ENCODE measurements at regions not wholly inside any gene's neighbourhood (a gene's known extent, or its start where the extent isn't known, plus 50 kb on each side); places are given as distances from the start of the nearest gene placed in this dataset.

DNA sequence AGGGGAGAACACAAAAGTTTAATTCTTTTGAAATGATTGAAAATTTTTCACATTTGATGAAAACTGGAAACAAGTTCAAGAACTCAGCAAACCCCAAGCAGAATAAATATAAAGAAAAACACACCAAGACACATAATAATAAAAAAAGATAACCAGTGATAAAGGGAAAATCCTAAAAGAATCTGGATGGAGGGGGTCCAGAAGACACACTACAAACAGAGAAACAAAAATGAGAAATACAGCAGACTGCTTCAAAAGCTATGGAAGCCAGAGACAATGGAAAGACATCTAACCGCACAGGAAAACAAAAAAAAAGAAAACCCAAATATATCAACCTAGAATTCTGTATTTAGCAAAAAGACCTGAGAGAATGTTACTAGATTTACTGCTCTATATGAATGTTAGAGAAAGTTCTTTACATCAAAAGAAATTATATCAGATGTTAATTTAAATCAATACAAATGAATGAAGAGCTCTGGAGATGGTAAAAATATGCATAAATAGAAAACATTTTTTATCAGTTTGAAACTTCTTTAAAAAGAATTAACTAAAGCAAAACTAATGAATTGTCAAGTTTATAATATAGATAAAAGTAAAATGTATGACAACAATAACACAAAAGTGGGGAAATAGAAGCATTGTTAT, 310.7 kb upstream of the PREP start:
- H3K9me3 ChIP-seq, result peaks cover 10% of the 10 kb centered on the region
- no peak for DNase-seq
- H3K27ac ChIP-seq, result no peak overlapping the region
- no peaks in the 10 kb centered on the region for H3K4me1 ChIP-seq
- no peak overlapping the region for H3K4me3 ChIP-seq
- intact Hi-C loops (cut with DNase I), result no loop called here
- no peak for ATAC-seq
- TF ChIP-seq, protein P1, sequence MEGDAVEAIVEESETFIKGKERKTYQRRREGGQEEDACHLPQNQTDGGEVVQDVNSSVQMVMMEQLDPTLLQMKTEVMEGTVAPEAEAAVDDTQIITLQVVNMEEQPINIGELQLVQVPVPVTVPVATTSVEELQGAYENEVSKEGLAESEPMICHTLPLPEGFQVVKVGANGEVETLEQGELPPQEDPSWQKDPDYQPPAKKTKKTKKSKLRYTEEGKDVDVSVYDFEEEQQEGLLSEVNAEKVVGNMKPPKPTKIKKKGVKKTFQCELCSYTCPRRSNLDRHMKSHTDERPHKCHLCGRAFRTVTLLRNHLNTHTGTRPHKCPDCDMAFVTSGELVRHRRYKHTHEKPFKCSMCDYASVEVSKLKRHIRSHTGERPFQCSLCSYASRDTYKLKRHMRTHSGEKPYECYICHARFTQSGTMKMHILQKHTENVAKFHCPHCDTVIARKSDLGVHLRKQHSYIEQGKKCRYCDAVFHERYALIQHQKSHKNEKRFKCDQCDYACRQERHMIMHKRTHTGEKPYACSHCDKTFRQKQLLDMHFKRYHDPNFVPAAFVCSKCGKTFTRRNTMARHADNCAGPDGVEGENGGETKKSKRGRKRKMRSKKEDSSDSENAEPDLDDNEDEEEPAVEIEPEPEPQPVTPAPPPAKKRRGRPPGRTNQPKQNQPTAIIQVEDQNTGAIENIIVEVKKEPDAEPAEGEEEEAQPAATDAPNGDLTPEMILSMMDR (IDR thresholded peaks at IDR 0.05), result no peak
- 79 to 98% (median 90%) methylated on average over 1 of the region's 1 CpG for WGBS, 3 donors
- H3K36me3 ChIP-seq (ENCODE audit: insufficient read depth in 1 of 2, low read depth in 1 of 2), result no peaks in the 10 kb centered on the region
- H3K27me3 ChIP-seq (ENCODE audit: insufficient read depth in 3 of 3, low read length in 2 of 3), result no peaks in the 10 kb centered on the region

DNA sequence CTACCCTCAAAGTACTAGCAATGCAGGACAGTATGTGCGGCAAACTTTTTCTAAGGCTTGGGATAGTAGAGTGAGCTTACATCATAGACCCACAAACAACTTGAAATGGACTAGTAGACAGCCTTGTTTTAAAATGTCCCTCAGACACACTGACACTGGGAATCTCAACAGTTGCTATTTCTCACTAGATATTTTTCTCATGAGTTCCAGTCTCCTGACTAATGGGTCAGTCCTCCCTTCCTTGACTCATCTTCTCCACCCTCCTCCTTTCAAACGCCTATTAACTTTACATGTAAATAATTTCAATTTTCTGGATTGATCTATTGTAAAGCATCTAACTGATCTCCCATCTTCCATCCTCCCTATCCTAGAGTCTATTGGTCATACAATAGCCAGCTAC, 308.3 kb upstream of the PREP start:
- no peak for DNase-seq
- intact Hi-C loops (cut with DNase I), result no loop called here
- ATAC-seq, result no peak
- Histone ChIP-seq H3K4me1 (no peaks in the 10 kb centered on the region), H3K27me3 (ENCODE audit: insufficient read depth in 3 of 3, low read length in 2 of 3) (no peaks in the 10 kb centered on the region), H3K36me3 (ENCODE audit: insufficient read depth in 1 of 2, low read depth in 1 of 2) (no peaks in the 10 kb centered on the region), H3K4me3 (no peak overlapping the region), H3K27ac (no peak overlapping the region), H3K9me3 (peaks cover 10% of the 10 kb centered on the region)
- 94 to 96% (median 94%) methylated on average over 2 of the region's 2 CpGs for WGBS, 3 donors
- TF ChIP-seq, protein P1 (IDR thresholded peaks at IDR 0.05), result no peak

DNA sequence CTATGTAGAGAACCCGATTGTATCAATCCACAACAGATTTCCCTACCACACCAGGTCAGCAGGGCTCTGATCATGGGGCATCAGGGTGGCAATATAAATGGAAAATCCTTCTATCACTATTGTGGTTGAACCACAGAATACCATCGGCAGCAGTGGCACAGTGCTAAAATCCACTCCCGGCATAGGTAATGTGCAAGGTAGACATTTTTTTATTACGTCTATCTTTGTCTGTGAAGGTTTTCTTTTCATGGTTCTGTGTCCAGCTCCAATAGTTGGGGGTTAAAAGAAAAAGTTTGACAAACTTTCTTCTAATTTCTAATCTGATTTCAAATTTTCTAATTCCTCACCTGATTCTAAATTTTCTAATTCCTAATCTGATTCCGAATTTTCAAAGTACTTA, 302.7 kb upstream of the PREP start:
- TF ChIP-seq, protein P1 (IDR thresholded peaks at IDR 0.05), result no peak
- H3K27me3 ChIP-seq (ENCODE audit: insufficient read depth in 3 of 3, low read length in 2 of 3), result no peaks in the 10 kb centered on the region
- intact Hi-C loops (cut with DNase I), result no loop called here
- DNase-seq, result no peak
- no peaks in the 10 kb centered on the region for H3K4me1 ChIP-seq
- H3K36me3 ChIP-seq (ENCODE audit: insufficient read depth in 1 of 2, low read depth in 1 of 2), result no peaks in the 10 kb centered on the region
- WGBS, 3 donors, result 83 to 96% (median 95%) methylated on average over 5 of the region's 5 CpGs
- no peak overlapping the region for H3K27ac ChIP-seq
- no peaks in the 10 kb centered on the region for H3K9me3 ChIP-seq
- H3K4me3 ChIP-seq, result no peak overlapping the region
- no peak for ATAC-seq

DNA sequence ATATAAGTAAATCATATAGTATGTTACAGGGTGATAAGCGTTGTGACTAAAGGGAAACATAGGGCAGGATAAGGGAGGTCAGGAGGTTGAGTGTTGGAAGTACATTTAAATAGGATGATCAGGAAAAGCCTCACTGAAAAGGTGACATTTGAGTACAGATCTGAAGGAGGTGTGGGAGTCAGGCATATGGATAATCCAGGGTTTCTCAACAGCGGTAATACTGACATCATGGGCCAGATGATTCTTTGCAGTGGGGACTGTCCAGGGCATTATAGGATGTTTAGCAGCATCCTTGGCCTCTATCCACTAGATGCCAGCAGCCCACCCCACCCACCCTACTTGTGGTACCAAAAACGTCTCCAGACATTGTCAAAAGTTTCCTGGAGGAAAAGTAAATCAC, 292.6 kb upstream of the PREP start:
- no peaks in the 10 kb centered on the region for H3K4me1 ChIP-seq
- no peaks in the 10 kb centered on the region for H3K9me3 ChIP-seq
- TF ChIP-seq, protein P1 (IDR thresholded peaks at IDR 0.05), result no peak
- WGBS, 3 donors, result 74 to 81% (median 80%) methylated on average over 3 of the region's 3 CpGs
- H3K27ac ChIP-seq, result no peak overlapping the region
- ATAC-seq, result no peak
- DNase-seq, result no peak
- H3K36me3 ChIP-seq (ENCODE audit: insufficient read depth in 1 of 2, low read depth in 1 of 2), result no peaks in the 10 kb centered on the region
- intact Hi-C loops (cut with DNase I), result no loop called here
- no peak overlapping the region for H3K4me3 ChIP-seq
- peaks cover 0 to 3% (median 0%) of the 10 kb centered on the region in 3 donors for H3K27me3 ChIP-seq (ENCODE audit: insufficient read depth in 3 of 3, low read length in 2 of 3)

DNA sequence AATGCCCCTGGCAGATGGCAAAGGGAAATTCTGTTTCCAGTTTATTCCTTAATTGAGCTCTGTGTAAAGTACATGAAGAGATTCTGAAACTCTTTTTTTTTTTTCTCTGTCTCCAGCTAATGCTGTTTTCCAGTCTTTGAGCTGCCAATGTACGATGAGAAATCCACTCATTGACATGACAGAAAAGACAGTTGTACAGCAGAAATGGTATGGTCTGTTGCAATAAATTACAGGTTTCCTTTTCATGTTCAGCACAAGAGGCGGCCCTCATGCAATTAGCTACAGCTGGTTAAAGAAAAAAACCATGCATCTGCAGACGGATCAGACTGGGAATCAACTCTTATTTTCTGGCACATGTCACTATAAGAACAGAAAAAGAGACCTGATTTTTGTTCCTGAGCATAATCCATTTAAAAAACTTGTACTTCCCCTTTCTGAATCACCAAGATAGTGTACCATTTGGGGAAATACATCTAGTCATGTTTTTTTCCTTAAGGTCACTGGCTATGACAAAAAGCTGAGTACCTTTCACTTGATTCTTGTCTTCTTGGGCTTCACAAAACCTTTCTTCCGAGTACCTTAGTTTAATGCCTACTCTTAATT, 289.8 kb upstream of the PREP start:
- H3K27ac ChIP-seq, result no peak overlapping the region
- peaks cover 5% of the 10 kb centered on the region for H3K9me3 ChIP-seq
- DNase-seq (no peak), ATAC-seq (no peak)
- peaks cover 0 to 3% (median 0%) of the 10 kb centered on the region in 3 donors for H3K27me3 ChIP-seq (ENCODE audit: insufficient read depth in 3 of 3, low read length in 2 of 3)
- H3K4me1 ChIP-seq, result no peaks in the 10 kb centered on the region
- 47 to 53% (median 51%) methylated on average over 4 of the region's 4 CpGs for WGBS, 3 donors
- H3K4me3 ChIP-seq, result no peak overlapping the region
- TF ChIP-seq, protein P1 (IDR thresholded peaks at IDR 0.05), result no peak
- H3K36me3 ChIP-seq (ENCODE audit: insufficient read depth in 1 of 2, low read depth in 1 of 2), result no peaks in the 10 kb centered on the region
- intact Hi-C loops (cut with DNase I), result no loop called here

Data from psoas muscle (tissue), 7 donors.